B cell (primary cell): ENCODE measurements at regions not wholly inside any gene's neighbourhood (a gene's known extent, or its start where the extent isn't known, plus 50 kb on each side); places are given as distances from the start of the nearest gene placed in this dataset.

Source experiments
- ATAC-seq: fragments of 200-7000 bp; cut with Tn5 transposase; one replicate; pipeline ENCODE4 v1.10.0; 2021; ENCODE audit warnings: low read depth, mild to moderate bottlenecking, moderate number of reproducible peaks, moderate library complexity
- CTCF ChIA-PET: fragments of 350-600 bp; sonication (Branson Sonifier 250); formaldehyde crosslinking; loops from one replicate; lab custom pipeline; 2021; ENCODE audit warnings: antibody characterized with exemption, inconsistent platforms; lab: Charles Lee
- POLR2A ChIA-PET: fragments of 350-600 bp; sonication (Branson Sonifier 250); formaldehyde crosslinking; loops from one replicate; lab custom pipeline; 2021; ENCODE audit warnings: antibody characterized with exemption; lab: Charles Lee
- DNase-seq: peaks from one replicate; pipeline ENCODE4 v3.0.0; 2013
- H2AFZ ChIP-seq: 2 replicates; pipeline ENCODE4 v1.6.1; 2012; ENCODE audit warnings: mild to moderate bottlenecking, low read depth, low read length; ENCODE audit not compliant: insufficient read depth, poor library complexity, severe bottlenecking
- H3K27ac ChIP-seq, 2 donors: 1 replicate in 1 of 2; 2 replicates in 1 of 2; pipeline ENCODE4 v1.5.1; 2012 to 2013; ENCODE audit warnings: low read length in 2 of 2, mild to moderate bottlenecking in 2 of 2, moderate library complexity in 1 of 2
- H3K27me3 ChIP-seq, 4 experiments: fragments of 200-600 bp in 1 of 4; sonication (generic) in 1 of 4; replicated peaks in 1 of 4; 1 replicate in 2 of 4; 2 replicates in 2 of 4; pipeline versions ENCODE4 v1.6.1 to v1.7.0; 2013 to 2016; ENCODE audit warnings: low read length in 3 of 4, mild to moderate bottlenecking in 2 of 4, mixed read lengths in 1 of 4, moderate library complexity in 1 of 4; ENCODE audit not compliant: insufficient read depth in 4 of 4, control insufficient read depth in 3 of 4; ENCODE audit errors: control extremely low read depth in 1 of 4
- H3K36me3 ChIP-seq, 2 experiments: replicated peaks in 1 of 2; 1 replicate in 1 of 2; 2 replicates in 1 of 2; pipeline versions ENCODE4 v1.6.1 to v1.7.1; 2013; ENCODE audit warnings: low read length in 1 of 2; ENCODE audit not compliant: insufficient read depth in 2 of 2, control insufficient read depth in 1 of 2; ENCODE audit errors: control extremely low read depth in 1 of 2, extremely low read depth in 1 of 2
- H3K4me1 ChIP-seq, 2 donors: fragments of 200-600 bp in 1 of 2; sonication (generic) in 1 of 2; 1 replicate in 1 of 2; 2 replicates in 1 of 2; pipeline versions ENCODE4 v1.5.1 to v1.6.1; 2013 to 2017; ENCODE audit warnings: low read length in 2 of 2; ENCODE audit not compliant: control insufficient read depth in 2 of 2, insufficient read depth in 2 of 2
- H3K4me2 ChIP-seq: replicated peaks from 2 replicates; pipeline ENCODE3; 2012; ENCODE audit warnings: mild to moderate bottlenecking, low read depth, low read length; ENCODE audit not compliant: poor library complexity, severe bottlenecking
- H3K4me3 ChIP-seq, 5 experiments: fragments of 200-600 bp in 1 of 5; sonication (generic) in 1 of 5; 1 replicate in 3 of 5; 2 replicates in 2 of 5; pipeline versions ENCODE4 v1.5.1 to v1.7.0; 2011 to 2016; ENCODE audit warnings: low read length in 4 of 5, mild to moderate bottlenecking in 4 of 5, low read depth in 2 of 5, control low read depth in 1 of 5, moderate library complexity in 1 of 5; ENCODE audit not compliant: insufficient read depth in 1 of 5; ENCODE audit errors: control extremely low read depth in 1 of 5, extremely low read depth in 1 of 5
- H3K79me2 ChIP-seq: fragments of 200-600 bp; sonication (generic); one replicate; pipeline ENCODE4 v1.6.0; 2016; ENCODE audit warnings: low read length; ENCODE audit not compliant: control insufficient read depth, insufficient read depth
- H3K9ac ChIP-seq: fragments of 200-600 bp; sonication (generic); 2 replicates; pipeline ENCODE4 v1.6.1; 2017; ENCODE audit warnings: mild to moderate bottlenecking, low read length, moderate library complexity
- H3K9me3 ChIP-seq, 3 donors: one replicate each; pipeline versions ENCODE4 v1.6.1 to v1.7.1; 2013; ENCODE audit warnings: low read length in 2 of 3; ENCODE audit not compliant: control insufficient read depth in 2 of 3, insufficient read depth in 1 of 3; ENCODE audit errors: control extremely low read depth in 1 of 3
- H4K20me1 ChIP-seq: 2 replicates; pipeline ENCODE4 v1.6.0; 2012; ENCODE audit warnings: mild to moderate bottlenecking, low read length; ENCODE audit not compliant: insufficient read depth, control insufficient read depth, poor library complexity, severe bottlenecking
- H3K27ac Mint-ChIP-seq: one replicate; pipeline ENCODE4 v1.8.0; 2021; ENCODE audit warnings: mixed read lengths
- H3K27me3 Mint-ChIP-seq: one replicate; pipeline ENCODE4 v1.8.0; 2021; ENCODE audit warnings: mixed read lengths
- H3K4me1 Mint-ChIP-seq: one replicate; pipeline ENCODE4 v1.8.0; 2021; ENCODE audit warnings: mixed read lengths
- H3K4me3 Mint-ChIP-seq: one replicate; pipeline ENCODE4 v1.8.0; 2021; ENCODE audit warnings: mixed read lengths
- H3K9me3 Mint-ChIP-seq: one replicate; pipeline ENCODE4 v1.8.0; 2022; ENCODE audit warnings: mixed read lengths; ENCODE audit not compliant: insufficient read depth
- EZH2 ChIP-seq: IDR thresholded peaks from 2 replicates; pipeline ENCODE4 v1.6.1; 2012; ENCODE audit warnings: borderline replicate concordance, low read depth, mild to moderate bottlenecking, moderate library complexity, low read length; ENCODE audit not compliant: insufficient read depth, poor library complexity, severe bottlenecking
- WGBS: methylation state at CpG from one replicate; pipeline ENCODE4 v1.1.5; 2013; ENCODE audit warnings: missing lambda C conversion rate; ENCODE audit not compliant: insufficient coverage; 5-methylcytosine and 5-hydroxymethylcytosine counted together
- intact Hi-C: fragments of 100-400 bp; cut with micrococcal nuclease; formaldehyde crosslinking; loops from one replicate; pipeline ENCODE4 v1.10.0; 2022
- TF ChIP-seq, protein P1 (sequence below): fragments of 200-600 bp; IDR thresholded peaks from one replicate; pipeline ENCODE4 v1.8.0; 2022; ENCODE audit warnings: antibody characterized with exemption, mild to moderate bottlenecking

DNA sequence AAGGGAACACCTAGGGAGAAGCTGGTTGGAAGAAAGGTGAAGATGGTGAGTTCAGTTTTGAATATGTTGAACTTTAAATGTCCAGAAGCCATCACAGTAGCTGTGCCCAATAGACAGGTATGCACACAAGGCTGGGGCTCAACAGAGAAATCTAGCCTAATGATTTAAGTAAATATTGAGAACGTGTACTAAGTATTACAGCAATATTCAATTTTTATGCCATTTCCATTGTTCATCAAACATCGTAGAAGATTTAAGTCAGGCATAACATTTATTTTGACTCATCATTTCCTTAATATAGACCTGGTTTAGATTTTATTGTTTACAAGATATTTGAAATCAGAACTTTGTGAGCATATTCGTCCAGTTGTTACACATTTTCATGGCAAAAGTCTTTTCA is 116.4 kb downstream of the HPGD start:
- Histone ChIP-seq H4K20me1 (no peaks in the 10 kb centered on the region), H3K27me3 (no peaks in the 10 kb centered on the region), H3K79me2 (no peaks in the 10 kb centered on the region), H3K9ac (no peak overlapping the region), H3K9me3 (no peaks in the 10 kb centered on the region), H3K27ac (no peak overlapping the region), H3K36me3 (no peaks in the 10 kb centered on the region), H3K4me1 (no peaks in the 10 kb centered on the region), H3K4me3 (no peak overlapping the region), H2AFZ (no peak overlapping the region), H3K4me2 (no peak overlapping the region)
- ATAC-seq (no peak), DNase-seq (no peak)
- H3K9me3 Mint-ChIP-seq = no peaks in the 10 kb centered on the region
- H3K27ac Mint-ChIP-seq = no peak overlapping the region
- ChIA-PET POLR2A (no interaction called here), CTCF (no interaction called here)
- no peaks in the 10 kb centered on the region for H3K27me3 Mint-ChIP-seq
- H3K4me1 Mint-ChIP-seq = no peaks in the 10 kb centered on the region
- no peak for TF ChIP-seq EZH2
- TF ChIP-seq, protein P1, sequence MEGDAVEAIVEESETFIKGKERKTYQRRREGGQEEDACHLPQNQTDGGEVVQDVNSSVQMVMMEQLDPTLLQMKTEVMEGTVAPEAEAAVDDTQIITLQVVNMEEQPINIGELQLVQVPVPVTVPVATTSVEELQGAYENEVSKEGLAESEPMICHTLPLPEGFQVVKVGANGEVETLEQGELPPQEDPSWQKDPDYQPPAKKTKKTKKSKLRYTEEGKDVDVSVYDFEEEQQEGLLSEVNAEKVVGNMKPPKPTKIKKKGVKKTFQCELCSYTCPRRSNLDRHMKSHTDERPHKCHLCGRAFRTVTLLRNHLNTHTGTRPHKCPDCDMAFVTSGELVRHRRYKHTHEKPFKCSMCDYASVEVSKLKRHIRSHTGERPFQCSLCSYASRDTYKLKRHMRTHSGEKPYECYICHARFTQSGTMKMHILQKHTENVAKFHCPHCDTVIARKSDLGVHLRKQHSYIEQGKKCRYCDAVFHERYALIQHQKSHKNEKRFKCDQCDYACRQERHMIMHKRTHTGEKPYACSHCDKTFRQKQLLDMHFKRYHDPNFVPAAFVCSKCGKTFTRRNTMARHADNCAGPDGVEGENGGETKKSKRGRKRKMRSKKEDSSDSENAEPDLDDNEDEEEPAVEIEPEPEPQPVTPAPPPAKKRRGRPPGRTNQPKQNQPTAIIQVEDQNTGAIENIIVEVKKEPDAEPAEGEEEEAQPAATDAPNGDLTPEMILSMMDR = no peak
- no peak overlapping the region for H3K4me3 Mint-ChIP-seq
- WGBS = no CpG with 5 or more reads among the region's 3 CpGs
- intact Hi-C loops = no loop called here

DNA sequence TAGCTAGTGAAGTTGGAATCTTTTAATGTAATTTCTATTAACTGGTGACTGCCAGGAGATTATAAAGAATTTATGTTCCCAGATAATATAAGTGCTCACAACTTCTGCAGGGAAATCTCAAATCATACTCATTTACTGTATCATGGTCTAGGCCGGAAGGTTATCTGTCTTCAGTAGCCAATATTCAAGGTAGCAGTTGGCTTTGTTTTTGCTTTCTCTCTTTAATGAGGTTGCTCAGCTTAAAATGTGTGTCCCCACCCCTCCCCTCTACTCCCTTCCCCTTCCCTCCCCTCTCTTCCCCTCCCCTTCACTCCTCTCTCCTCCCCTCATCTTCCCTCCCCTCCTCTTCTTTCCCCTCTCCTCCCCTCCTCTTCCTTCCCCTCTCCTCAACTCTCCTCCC is 117.6 kb downstream of the HPGD start:
- Histone ChIP-seq H3K4me2 (no peak overlapping the region), H4K20me1 (no peaks in the 10 kb centered on the region), H3K4me3 (no peak overlapping the region), H3K27ac (no peak overlapping the region), H3K79me2 (no peaks in the 10 kb centered on the region), H3K9me3 (no peaks in the 10 kb centered on the region), H2AFZ (no peak overlapping the region), H3K4me1 (no peaks in the 10 kb centered on the region), H3K36me3 (no peaks in the 10 kb centered on the region), H3K9ac (no peak overlapping the region), H3K27me3 (no peaks in the 10 kb centered on the region)
- ATAC-seq (no peak), DNase-seq (no peak)
- Mint-ChIP-seq H3K9me3 (no peaks in the 10 kb centered on the region), H3K27ac (no peak overlapping the region), H3K4me3 (no peak overlapping the region), H3K4me1 (no peaks in the 10 kb centered on the region), H3K27me3 (no peaks in the 10 kb centered on the region)
- CTCF ChIA-PET = no interaction called here
- WGBS = no CpG with 5 or more reads among the region's 1 CpG
- intact Hi-C loops = no loop called here
- POLR2A ChIA-PET = no interaction called here
- no peak for TF ChIP-seq EZH2
- TF ChIP-seq, protein P1 = no peak
